ENCODE measurements at regions not wholly inside any gene's neighbourhood (a gene's known extent, or its start where the extent isn't known, plus 50 kb on each side); places are given as distances from the start of the nearest gene placed in this dataset.

DNA sequence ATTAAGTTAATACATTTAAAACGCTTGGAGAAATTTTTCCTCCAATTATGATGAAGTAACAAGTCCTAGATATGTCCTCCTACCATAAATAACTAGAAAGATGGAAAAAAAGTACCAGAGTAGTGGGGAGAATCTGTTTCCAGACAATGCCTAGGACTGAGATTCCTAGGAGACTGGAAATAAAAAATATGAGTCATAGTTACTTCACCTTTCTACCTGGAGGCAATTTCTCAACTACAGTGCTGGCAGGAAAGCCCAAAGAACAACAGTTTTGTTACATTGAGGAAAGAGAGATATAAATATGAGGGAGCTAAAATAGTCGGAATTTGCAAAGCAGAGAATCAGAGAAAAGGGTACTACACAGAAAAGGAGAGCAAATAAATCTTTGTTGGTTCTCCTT is 202.1 kb upstream of the ARHGAP42 start:
- Mint-ChIP-seq H3K4me3 (no peak overlapping the region), H3K27me3 (no peaks in the 10 kb centered on the region), H3K9me3 (peaks cover 7 to 37% (median 16%) of the 10 kb centered on the region in 11 donors), H3K27ac (no peak overlapping the region), H3K4me1 (no peaks in the 10 kb centered on the region), H3K36me3 (no peaks in the 10 kb centered on the region)
- Histone ChIP-seq H3K27ac (ENCODE audit: low read depth, low read length) (no peak overlapping the region), H3K36me3 (ENCODE audit: control insufficient read depth in 2 of 3, insufficient read depth in 3 of 3, low read length in 3 of 3) (no peaks in the 10 kb centered on the region), H3K4me3 (ENCODE audit: low read length) (no peak overlapping the region), H3K27me3 (ENCODE audit: control insufficient read depth in 2 of 2, insufficient read depth in 2 of 2, low read length in 2 of 2) (no peaks in the 10 kb centered on the region), H3K9me3 (ENCODE audit: control insufficient read depth in 2 of 3, low read length in 3 of 3) (peaks cover 0 to 5% (median 0%) of the 10 kb centered on the region in 3 experiments), H3K4me1 (ENCODE audit: control insufficient read depth in 2 of 2, insufficient read depth in 2 of 2, low read length in 2 of 2) (no peaks in the 10 kb centered on the region)
- intact Hi-C loops (cut with micrococcal nuclease) = no loop called here
- ChIA-PET POLR2A (no interaction called here), CTCF (no interaction called here)
- ATAC-seq (no peak), DNase-seq (no peak)

GRCh38 chr11:100498780-100499179 is 188.3 kb upstream of the ARHGAP42 start:
- no peaks in the 10 kb centered on the region for H3K36me3 Mint-ChIP-seq
- no peak for ATAC-seq
- H3K27ac Mint-ChIP-seq = no peak overlapping the region

GRCh38 chr11:100501450-100501849 is 185.6 kb upstream of the ARHGAP42 start:
- Histone ChIP-seq H3K27ac (ENCODE audit: low read depth, low read length) (no peak overlapping the region), H3K9me3 (ENCODE audit: control insufficient read depth in 2 of 3, low read length in 3 of 3) (no peaks in the 10 kb centered on the region), H3K36me3 (ENCODE audit: control insufficient read depth in 2 of 3, insufficient read depth in 3 of 3, low read length in 3 of 3) (no peaks in the 10 kb centered on the region), H3K27me3 (ENCODE audit: control insufficient read depth in 2 of 2, insufficient read depth in 2 of 2, low read length in 2 of 2) (no peaks in the 10 kb centered on the region), H3K4me1 (ENCODE audit: control insufficient read depth in 2 of 2, insufficient read depth in 2 of 2, low read length in 2 of 2) (no peaks in the 10 kb centered on the region), H3K4me3 (ENCODE audit: low read length) (no peak overlapping the region)
- H3K9me3 Mint-ChIP-seq = peaks cover 1 to 48% (median 8%) of the 10 kb centered on the region in 11 donors
- ChIA-PET POLR2A (no interaction called here), CTCF (no interaction called here)
- no peak overlapping the region for H3K4me3 Mint-ChIP-seq
- no peak overlapping the region for H3K27ac Mint-ChIP-seq
- no peaks in the 10 kb centered on the region for H3K27me3 Mint-ChIP-seq
- no peaks in the 10 kb centered on the region for H3K4me1 Mint-ChIP-seq
- no peaks in the 10 kb centered on the region for H3K36me3 Mint-ChIP-seq
- ATAC-seq (no peak), DNase-seq (no peak)
- intact Hi-C loops (cut with micrococcal nuclease) = no loop called here

More at GRCh38 chr11:100498780-100499179, 188.3 kb upstream of the ARHGAP42 start:
- no peak overlapping the region for H3K4me3 Mint-ChIP-seq
- intact Hi-C loops (cut with micrococcal nuclease) = no loop called here
- POLR2A ChIA-PET = no interaction called here
- H3K9me3 Mint-ChIP-seq = peaks cover 0 to 43% (median 14%) of the 10 kb centered on the region in 11 donors
- H3K4me3 ChIP-seq (ENCODE audit: low read length) = no peak overlapping the region
- H3K27me3 ChIP-seq (ENCODE audit: control insufficient read depth in 2 of 2, insufficient read depth in 2 of 2, low read length in 2 of 2) = no peaks in the 10 kb centered on the region
- no peaks in the 10 kb centered on the region for H3K9me3 ChIP-seq (ENCODE audit: control insufficient read depth in 2 of 3, low read length in 3 of 3)
- no peak for DNase-seq
- H3K27ac ChIP-seq (ENCODE audit: low read depth, low read length) = no peak overlapping the region
- H3K36me3 ChIP-seq (ENCODE audit: control insufficient read depth in 2 of 3, insufficient read depth in 3 of 3, low read length in 3 of 3) = no peaks in the 10 kb centered on the region
- H3K27me3 Mint-ChIP-seq = no peaks in the 10 kb centered on the region
- no peaks in the 10 kb centered on the region for H3K4me1 ChIP-seq (ENCODE audit: control insufficient read depth in 2 of 2, insufficient read depth in 2 of 2, low read length in 2 of 2)
- CTCF ChIA-PET = no interaction called here
- H3K4me1 Mint-ChIP-seq = no peaks in the 10 kb centered on the region

DNA sequence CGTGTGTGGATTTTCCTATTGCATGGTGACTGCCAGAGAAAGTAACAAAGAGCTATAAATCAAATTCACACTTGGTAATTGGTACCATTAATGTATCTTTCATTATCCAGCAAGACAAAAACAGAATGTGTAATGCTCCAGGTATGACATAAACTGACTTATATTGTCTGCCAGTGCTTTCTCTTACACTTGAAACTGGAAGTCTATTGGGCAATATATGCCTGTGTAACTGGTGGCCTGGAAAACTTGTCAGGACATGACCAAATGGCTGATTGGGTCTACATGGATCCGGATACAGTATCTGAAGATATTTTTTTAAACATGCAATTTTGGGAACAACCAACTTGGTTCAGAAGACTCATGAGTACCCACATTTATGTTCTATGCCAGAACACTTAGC is 174.6 kb upstream of the ARHGAP42 start:
- no peak overlapping the region for H3K4me3 Mint-ChIP-seq
- no peaks in the 10 kb centered on the region for H3K27me3 Mint-ChIP-seq
- no peak for DNase-seq
- Histone ChIP-seq H3K9me3 (ENCODE audit: control insufficient read depth in 2 of 3, low read length in 3 of 3) (no peaks in the 10 kb centered on the region), H3K4me3 (ENCODE audit: low read length) (no peak overlapping the region), H3K36me3 (ENCODE audit: control insufficient read depth in 2 of 3, insufficient read depth in 3 of 3, low read length in 3 of 3) (no peaks in the 10 kb centered on the region), H3K27ac (ENCODE audit: low read depth, low read length) (no peak overlapping the region), H3K27me3 (ENCODE audit: control insufficient read depth in 2 of 2, insufficient read depth in 2 of 2, low read length in 2 of 2) (no peaks in the 10 kb centered on the region), H3K4me1 (ENCODE audit: control insufficient read depth in 2 of 2, insufficient read depth in 2 of 2, low read length in 2 of 2) (no peaks in the 10 kb centered on the region)
- no peaks in the 10 kb centered on the region for H3K4me1 Mint-ChIP-seq
- no peak for ATAC-seq
- intact Hi-C loops (cut with micrococcal nuclease) = no loop called here
- H3K36me3 Mint-ChIP-seq = peaks cover 0 to 5% (median 0%) of the 10 kb centered on the region in 5 donors
- CTCF ChIA-PET = no interaction called here
- H3K27ac Mint-ChIP-seq = no peak overlapping the region
- POLR2A ChIA-PET = no interaction called here
- peaks cover 1 to 16% (median 7%) of the 10 kb centered on the region in 11 donors for H3K9me3 Mint-ChIP-seq

GRCh38 chr11:100515087-100515486 is 172.0 kb upstream of the ARHGAP42 start:
- no peaks in the 10 kb centered on the region for H3K27me3 Mint-ChIP-seq
- Histone ChIP-seq H3K4me1 (ENCODE audit: control insufficient read depth in 2 of 2, insufficient read depth in 2 of 2, low read length in 2 of 2) (no peaks in the 10 kb centered on the region), H3K27me3 (ENCODE audit: control insufficient read depth in 2 of 2, insufficient read depth in 2 of 2, low read length in 2 of 2) (no peaks in the 10 kb centered on the region), H3K4me3 (ENCODE audit: low read length) (no peak overlapping the region), H3K36me3 (ENCODE audit: control insufficient read depth in 2 of 3, insufficient read depth in 3 of 3, low read length in 3 of 3) (no peaks in the 10 kb centered on the region), H3K27ac (ENCODE audit: low read depth, low read length) (no peak overlapping the region), H3K9me3 (ENCODE audit: control insufficient read depth in 2 of 3, low read length in 3 of 3) (no peaks in the 10 kb centered on the region)
- no peaks in the 10 kb centered on the region for H3K4me1 Mint-ChIP-seq
- no peak for ATAC-seq
- H3K9me3 Mint-ChIP-seq = peaks cover 0 to 18% (median 4%) of the 10 kb centered on the region in 11 donors
- H3K4me3 Mint-ChIP-seq = no peak overlapping the region
- H3K36me3 Mint-ChIP-seq = peaks cover 0 to 5% (median 0%) of the 10 kb centered on the region in 5 donors
- no peak for DNase-seq
- no peak overlapping the region for H3K27ac Mint-ChIP-seq
- POLR2A ChIA-PET = no interaction called here
- CTCF ChIA-PET = no interaction called here
- intact Hi-C loops (cut with micrococcal nuclease) = no loop called here

GRCh38 chr11:100525197-100525596 is 161.9 kb upstream of the ARHGAP42 start:
- Mint-ChIP-seq H3K4me1 (no peaks in the 10 kb centered on the region), H3K36me3 (peaks cover 0 to 4% (median 0%) of the 10 kb centered on the region in 5 donors), H3K27me3 (no peaks in the 10 kb centered on the region), H3K9me3 (peaks cover 14 to 58% (median 25%) of the 10 kb centered on the region in 11 donors), H3K27ac (no peak overlapping the region), H3K4me3 (no peak overlapping the region)
- intact Hi-C loops (cut with micrococcal nuclease) = no loop called here
- POLR2A ChIA-PET = no interaction called here
- H3K4me1 ChIP-seq (ENCODE audit: control insufficient read depth in 2 of 2, insufficient read depth in 2 of 2, low read length in 2 of 2) = no peaks in the 10 kb centered on the region
- peaks cover 0 to 3% of the 10 kb centered on the region in 2 donors for H3K27me3 ChIP-seq (ENCODE audit: control insufficient read depth in 2 of 2, insufficient read depth in 2 of 2, low read length in 2 of 2)
- no peak overlapping the region for H3K27ac ChIP-seq (ENCODE audit: low read depth, low read length)
- no peak overlapping the region for H3K4me3 ChIP-seq (ENCODE audit: low read length)
- DNase-seq = no peak
- H3K9me3 ChIP-seq (ENCODE audit: control insufficient read depth in 2 of 3, low read length in 3 of 3) = peaks cover 0 to 5% (median 0%) of the 10 kb centered on the region in 3 experiments
- ATAC-seq = no peak
- no peaks in the 10 kb centered on the region for H3K36me3 ChIP-seq (ENCODE audit: control insufficient read depth in 2 of 3, insufficient read depth in 3 of 3, low read length in 3 of 3)
- CTCF ChIA-PET = no interaction called here

DNA sequence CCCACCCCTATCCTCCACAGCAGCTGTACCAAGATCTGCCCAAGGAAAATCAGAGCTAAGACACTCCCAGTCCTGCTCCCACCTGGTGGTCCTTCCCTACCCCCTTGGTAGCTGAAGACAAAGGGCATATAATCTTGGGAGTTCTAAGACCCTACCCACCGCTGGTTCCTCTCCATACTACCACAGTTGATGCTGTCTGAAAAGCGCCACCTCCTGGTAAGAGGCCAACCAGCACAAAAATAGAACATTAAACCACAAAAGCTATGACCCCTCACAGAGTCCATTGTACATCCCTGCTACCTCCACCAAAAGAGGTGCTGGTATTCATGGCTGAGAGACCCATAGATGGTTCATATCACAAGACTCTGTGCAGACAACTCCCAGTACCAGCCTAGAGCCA is 161.5 kb upstream of the ARHGAP42 start:
- no peaks in the 10 kb centered on the region for H3K27me3 Mint-ChIP-seq
- H3K27ac ChIP-seq (ENCODE audit: low read depth, low read length) = no peak overlapping the region
- peaks cover 14 to 58% (median 25%) of the 10 kb centered on the region in 11 donors for H3K9me3 Mint-ChIP-seq
- H3K36me3 Mint-ChIP-seq = peaks cover 0 to 4% (median 0%) of the 10 kb centered on the region in 5 donors
- no peak overlapping the region for H3K27ac Mint-ChIP-seq
- no peaks in the 10 kb centered on the region for H3K4me1 Mint-ChIP-seq
- ChIA-PET CTCF (no interaction called here), POLR2A (no interaction called here)
- DNase-seq = no peak
- no peaks in the 10 kb centered on the region for H3K36me3 ChIP-seq (ENCODE audit: control insufficient read depth in 2 of 3, insufficient read depth in 3 of 3, low read length in 3 of 3)
- no peaks in the 10 kb centered on the region for H3K4me1 ChIP-seq (ENCODE audit: control insufficient read depth in 2 of 2, insufficient read depth in 2 of 2, low read length in 2 of 2)
- H3K27me3 ChIP-seq (ENCODE audit: control insufficient read depth in 2 of 2, insufficient read depth in 2 of 2, low read length in 2 of 2) = peaks cover 0 to 3% of the 10 kb centered on the region in 2 donors
- intact Hi-C loops (cut with micrococcal nuclease) = no loop called here
- no peak overlapping the region for H3K4me3 Mint-ChIP-seq
- no peak for ATAC-seq
- no peak overlapping the region for H3K4me3 ChIP-seq (ENCODE audit: low read length)
- H3K9me3 ChIP-seq (ENCODE audit: control insufficient read depth in 2 of 3, low read length in 3 of 3) = peaks cover 0 to 5% (median 0%) of the 10 kb centered on the region in 3 experiments

Measured in naive thymus-derived CD4-positive, alpha-beta T cell (primary cell).